RKO (cell line): ENCODE measurements at regions not wholly inside any gene's neighbourhood (a gene's known extent, or its start where the extent isn't known, plus 50 kb on each side); places are given as distances from the start of the nearest gene placed in this dataset.
"Not testable (repeated sequence)": the region's sequence is repeated elsewhere in the genome, so short reads cannot be mapped to it uniquely, and the experiment has no call there.

ENCODE experiments used
- DNase-seq: peaks from one replicate; pipeline ENCODE4 v3.0.0-alpha.2; 2016; ENCODE audit warnings: low spot score

DNA sequence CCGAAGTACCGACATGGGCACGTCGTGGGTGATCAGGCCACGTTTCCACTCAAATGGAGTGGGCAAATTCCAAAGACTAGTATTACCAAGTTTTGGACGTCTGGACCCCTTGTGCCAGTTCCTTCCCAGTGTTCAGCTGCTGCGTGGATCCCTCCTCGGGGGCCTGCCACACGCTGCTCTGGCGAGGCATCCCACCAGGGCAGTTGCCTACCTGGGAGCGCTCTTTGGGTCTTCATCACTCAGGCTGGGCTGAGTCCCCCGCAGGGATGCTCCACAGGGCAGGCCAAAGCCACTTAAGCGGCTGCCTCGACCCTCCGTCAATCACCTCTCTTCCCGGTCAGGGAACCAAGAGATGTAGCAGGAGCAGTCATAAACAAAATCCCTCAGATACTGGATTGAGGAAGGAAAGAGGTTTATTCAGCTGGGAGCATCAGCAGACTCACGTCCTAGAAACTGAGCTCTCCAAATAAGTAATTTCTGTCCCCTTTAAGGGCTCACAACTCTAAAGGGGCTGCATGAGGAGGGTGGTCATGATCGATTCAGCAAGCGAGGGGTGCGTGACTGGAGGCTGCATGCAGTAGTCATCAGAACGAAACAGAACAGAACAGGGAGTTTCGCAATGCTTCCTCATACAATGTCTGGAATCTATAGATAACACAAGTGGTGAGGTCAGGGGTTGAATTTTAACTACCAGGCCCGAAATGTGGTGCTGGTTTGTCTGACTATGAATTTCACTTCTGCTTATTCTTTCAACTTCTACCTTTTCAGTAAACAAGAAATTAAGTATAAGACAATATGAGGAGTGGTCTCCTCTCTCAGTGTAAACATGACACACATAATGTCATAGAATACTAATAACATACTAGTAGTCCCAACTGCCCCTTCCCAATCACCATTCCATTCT is 998.6 kb upstream of the NCAM2 start:
- no peak for DNase-seq

DNA sequence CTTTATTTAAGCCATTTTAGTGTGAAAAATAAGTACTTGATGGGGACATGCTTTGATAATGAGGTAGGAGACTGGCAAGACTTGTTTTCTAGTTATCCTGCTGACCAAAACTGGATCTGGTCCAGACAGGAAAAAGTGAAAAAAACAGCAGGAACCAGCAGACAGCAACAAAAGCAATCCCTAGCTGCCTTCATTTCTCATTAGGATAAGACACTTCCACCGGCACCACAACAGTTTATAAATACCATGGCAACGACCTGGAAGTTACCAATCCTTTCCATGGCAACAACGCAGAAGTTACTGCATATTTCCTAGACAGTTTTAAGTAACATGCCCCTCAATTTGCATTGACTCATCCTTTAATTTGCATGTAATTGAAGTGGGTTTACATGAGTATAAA is 993.8 kb upstream of the NCAM2 start:
- DNase-seq: no peak

- DNase-seq: no peak
Observed at GRCh38 chr21:20010691-20011200, 987.5 kb upstream of the NCAM2 start.

GRCh38 chr21:20013851-20014250 is 984.4 kb upstream of the NCAM2 start:
- DNase-seq: no peak

DNA sequence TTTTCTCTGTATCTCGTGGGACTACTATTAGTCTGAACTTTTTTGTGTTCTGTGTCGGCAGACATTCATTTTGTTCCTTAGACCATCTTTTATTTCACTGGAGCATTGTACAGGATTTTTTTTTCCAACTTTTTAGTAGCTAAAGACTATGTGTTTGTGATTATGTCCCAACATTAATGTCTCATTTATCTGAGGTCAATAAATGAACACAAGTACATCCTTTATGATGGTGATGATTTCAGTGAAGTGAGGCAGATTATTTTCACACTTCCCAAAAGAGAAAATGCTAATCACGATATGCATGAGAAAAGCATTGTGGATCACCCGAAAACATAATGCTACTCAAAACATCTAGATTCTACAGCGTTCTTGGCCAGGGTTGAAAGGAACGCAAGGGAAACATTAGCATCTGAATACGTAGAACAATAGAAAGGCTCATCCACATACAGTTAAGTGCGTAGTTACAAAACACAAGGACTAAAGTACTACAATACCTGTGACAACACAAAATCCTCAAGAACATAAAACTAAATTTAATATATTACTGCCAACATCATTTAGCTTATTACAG is 981.7 kb upstream of the NCAM2 start:
- no peak for DNase-seq

DNA sequence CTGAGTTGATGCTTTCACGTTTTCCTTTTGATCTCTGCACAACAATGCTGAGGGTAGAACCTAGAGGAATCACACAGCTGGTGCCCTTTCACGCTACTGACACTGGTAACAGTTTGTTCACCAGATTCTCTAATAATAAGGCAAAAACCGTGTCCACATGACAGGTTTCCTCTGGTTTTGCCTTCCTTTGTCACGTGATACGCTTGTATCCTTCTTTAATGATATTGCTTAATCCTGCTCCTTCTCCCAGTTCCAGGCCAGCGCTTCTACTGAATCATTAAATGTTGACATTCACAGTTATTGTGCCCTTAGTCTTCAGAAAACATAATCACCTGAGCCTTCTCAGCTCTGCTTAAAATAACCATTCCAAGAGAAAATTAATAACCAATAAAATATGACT is 978.2 kb upstream of the NCAM2 start:
- no peak for DNase-seq

DNA sequence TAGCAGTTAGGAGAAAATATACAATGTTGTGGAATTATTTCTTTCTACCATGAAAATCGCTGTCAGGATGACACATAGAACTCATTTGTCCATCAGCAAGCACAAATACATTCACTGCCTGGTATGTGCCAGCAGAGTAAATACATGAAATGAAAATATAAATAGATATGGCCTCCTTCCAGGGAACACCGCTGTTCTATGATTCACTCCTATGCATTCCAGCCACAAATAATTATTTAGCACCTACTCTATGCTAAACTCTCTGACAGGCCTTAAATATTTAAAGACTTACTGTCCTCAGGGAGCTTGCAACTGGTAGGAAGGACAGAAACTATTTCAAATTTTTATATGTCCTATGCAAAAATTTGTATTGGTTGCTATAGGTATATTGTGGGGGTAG is 975.0 kb upstream of the NCAM2 start:
- no peak for DNase-seq

GRCh38 chr21:20024741-20025140 is 973.5 kb upstream of the NCAM2 start:
- no peak for DNase-seq

GRCh38 chr21:20026543-20026942 is 971.7 kb upstream of the NCAM2 start:
- DNase-seq: no peak

- no peak for DNase-seq
Observed at GRCh38 chr21:20030390-20030789, 967.8 kb upstream of the NCAM2 start.

DNA sequence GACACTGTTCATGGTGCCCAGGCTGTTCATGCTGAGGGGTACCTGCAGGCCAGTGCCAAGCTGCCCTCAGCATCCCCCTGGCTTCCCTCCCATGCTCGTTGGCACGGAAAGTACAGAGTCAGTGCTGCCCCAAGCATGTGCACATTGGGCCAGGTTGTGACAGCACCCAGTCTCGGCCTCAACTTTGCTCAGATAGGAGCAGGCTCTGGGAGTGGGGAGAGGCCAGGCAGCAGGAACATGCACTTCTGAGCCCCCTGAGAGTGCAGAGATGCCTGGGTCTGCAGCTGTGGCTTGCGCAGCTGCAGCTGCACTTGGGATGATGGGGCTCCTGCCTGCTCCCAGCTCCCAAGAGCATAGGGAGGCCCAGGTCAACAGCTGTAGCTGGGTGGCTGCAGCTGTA is 966.4 kb upstream of the NCAM2 start:
- DNase-seq: no peak

- DNase-seq: no peak
Observed at GRCh38 chr21:20040768-20041167, 957.4 kb upstream of the NCAM2 start.

DNA sequence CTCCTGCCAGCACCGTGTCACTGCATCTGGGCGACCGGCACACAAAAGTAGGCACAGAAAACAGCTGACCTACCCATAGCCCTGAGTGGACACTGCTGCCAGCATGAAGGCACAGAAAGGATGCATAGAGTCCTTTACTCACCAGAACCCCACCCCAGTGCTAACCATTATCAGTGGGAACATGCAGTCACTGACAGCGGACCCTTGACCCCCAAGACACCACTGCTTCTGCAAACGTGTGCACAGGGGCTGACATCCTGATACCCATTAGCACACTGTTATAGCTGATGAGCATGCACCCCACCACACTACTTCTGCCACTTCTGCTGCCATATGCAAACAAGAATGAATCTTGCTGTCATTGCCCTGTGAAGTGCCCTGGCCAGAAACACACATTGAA is 953.0 kb upstream of the NCAM2 start:
- no peak for DNase-seq

- not testable (repeated sequence) for DNase-seq
Observed at GRCh38 chr21:20048130-20048837, 949.9 kb upstream of the NCAM2 start.

DNA sequence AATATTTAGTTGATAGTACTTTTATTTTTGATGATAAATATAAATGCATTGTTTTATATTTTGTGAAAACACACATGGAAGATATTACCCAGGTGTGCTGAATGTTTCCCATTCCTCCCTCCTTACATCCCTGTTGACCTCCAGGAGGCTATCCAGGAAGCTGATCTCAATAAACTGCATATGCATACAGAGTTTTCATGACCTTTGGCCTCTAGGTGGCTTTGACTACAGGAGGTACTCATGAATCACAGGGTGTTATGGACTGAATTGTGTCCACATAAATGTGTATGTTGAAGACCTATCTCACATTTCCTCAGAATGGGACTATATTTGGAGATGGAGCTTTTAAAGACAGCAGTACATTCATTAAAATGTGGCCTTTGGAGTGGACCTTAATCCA is 914.9 kb upstream of the NCAM2 start:
- no peak for DNase-seq

DNA sequence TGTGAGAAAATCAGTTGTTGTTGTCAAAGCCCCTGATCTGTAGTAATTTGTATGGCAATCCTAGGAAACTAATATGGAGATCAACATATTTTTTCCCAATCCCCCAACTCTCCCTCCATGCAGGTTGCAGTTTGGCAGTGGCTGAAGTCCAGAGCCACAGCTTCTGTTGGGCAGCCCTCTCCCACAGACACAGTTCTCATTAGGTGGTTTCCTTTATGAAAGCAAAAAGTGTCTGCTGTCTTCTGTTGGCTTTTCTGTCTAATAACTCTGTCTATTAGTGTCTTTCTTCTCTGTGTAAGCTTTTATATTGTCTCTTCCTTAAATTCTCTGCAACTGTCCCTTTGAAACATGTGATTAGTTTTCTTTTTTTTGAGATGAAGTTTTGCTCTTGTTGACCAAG is 914.3 kb upstream of the NCAM2 start:
- DNase-seq: no peak

DNA sequence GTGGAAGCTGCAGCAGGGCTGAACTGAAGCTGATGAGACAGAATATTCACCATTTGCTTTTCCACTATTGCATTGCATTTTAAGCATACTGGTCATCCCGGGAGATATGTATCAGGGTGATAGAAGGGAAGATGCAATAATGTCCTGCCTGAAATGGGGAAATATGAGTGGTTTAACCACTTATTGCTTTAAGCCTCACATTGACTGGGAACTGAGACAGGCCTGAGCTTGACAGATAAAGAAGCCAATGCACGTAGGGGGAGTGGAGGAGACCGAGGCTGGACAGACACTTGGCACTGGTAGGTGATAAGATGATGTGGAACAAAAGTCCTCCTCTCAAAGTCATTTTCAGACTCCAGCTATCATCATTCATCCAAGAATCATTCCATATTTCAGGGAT is 911.7 kb upstream of the NCAM2 start:
- DNase-seq: no peak

GRCh38 chr21:20106368-20106767 is 891.8 kb upstream of the NCAM2 start:
- no peak for DNase-seq

GRCh38 chr21:20108016-20108415 is 890.2 kb upstream of the NCAM2 start:
- no peak for DNase-seq

DNA sequence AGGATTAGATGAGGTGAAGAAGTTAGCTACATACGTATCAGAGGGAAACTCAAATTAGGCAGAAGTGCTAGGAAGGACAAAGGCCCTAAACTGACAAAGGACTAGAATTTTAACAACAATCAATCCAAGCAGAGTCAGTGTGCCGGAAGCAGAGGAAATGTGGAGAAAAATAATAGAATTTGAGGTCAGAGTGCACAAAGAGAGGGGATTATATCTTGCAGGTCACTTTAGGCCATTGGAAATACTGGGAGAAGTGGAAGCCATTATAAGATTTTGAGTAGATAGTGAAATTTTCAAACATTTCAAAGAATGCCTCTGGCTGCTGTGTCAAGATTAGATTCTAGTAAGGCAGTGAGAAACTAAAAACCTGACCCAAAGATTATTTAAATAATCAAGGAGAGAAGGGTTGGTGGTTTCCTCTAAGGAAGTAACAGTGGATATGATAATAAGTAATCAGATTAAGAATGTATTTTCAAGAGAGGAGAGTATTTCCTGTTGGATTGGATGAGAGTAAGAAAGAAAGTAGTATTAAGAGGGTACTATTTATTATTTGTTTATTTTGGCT is 889.2 kb upstream of the NCAM2 start:
- DNase-seq: no peak

- DNase-seq: no peak
Observed at GRCh38 chr21:20110368-20110767, 887.8 kb upstream of the NCAM2 start.

- no peak for DNase-seq
Observed at GRCh38 chr21:20151741-20152140, 846.5 kb upstream of the NCAM2 start.

- no peak for DNase-seq
Observed at GRCh38 chr21:20163167-20163566, 835.0 kb upstream of the NCAM2 start.
